ENCODE measurements at regions not wholly inside any gene's neighbourhood (a gene's known extent, or its start where the extent isn't known, plus 50 kb on each side); places are given as distances from the start of the nearest gene placed in this dataset.

DNA sequence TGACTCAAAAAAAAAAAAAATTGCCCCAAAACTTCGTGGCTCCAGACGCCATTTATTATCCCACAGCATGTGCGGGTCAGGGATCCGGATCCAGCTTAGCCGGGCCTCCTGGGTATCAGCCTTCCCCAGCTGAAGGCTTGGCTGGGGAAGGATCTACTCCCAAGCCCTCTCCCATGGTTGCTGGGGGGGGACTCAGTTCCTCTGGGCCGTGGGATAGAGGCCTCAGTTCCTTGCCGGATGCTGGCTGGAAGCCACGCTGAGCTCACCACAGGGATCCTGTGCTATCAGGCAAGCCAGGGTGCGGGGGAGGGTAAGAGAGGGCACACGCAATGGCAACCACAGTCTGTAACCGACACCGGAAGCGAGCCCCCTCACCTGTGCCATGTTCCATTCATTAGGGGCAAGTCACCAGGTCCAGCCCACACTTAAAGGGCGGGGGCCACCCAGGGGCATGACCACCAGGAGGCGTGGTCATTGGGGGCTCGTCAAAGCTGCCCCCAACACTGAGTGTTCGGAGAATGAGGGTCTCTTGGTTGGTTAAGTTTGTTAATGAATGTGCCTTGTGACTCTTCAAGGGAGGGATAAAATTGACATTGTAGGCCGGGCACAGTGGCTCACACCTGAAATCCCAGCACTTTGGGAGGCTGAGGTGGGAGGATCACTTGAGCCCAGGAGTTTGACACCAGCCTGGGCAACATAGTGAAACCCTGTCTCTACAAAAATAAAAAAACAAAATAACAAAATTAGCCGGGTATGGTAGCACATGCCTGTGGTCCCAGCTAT, 210.0 kb upstream of the GSE1 start:
- Histone ChIP-seq H3K9me3 (no peaks in the 10 kb centered on the region), H3K27ac (no peak overlapping the region), H3K36me3 (no peaks in the 10 kb centered on the region), H3K4me3 (ENCODE audit: low read depth in 1 of 2, low read length in 1 of 2) (no peak overlapping the region), H3K4me1 (ENCODE audit: control insufficient read depth in 1 of 2, insufficient read depth in 1 of 2, low read depth in 1 of 2, low read length in 1 of 2) (no peaks in the 10 kb centered on the region), H3K27me3 (no peaks in the 10 kb centered on the region)
- TF ChIP-seq, protein P1, sequence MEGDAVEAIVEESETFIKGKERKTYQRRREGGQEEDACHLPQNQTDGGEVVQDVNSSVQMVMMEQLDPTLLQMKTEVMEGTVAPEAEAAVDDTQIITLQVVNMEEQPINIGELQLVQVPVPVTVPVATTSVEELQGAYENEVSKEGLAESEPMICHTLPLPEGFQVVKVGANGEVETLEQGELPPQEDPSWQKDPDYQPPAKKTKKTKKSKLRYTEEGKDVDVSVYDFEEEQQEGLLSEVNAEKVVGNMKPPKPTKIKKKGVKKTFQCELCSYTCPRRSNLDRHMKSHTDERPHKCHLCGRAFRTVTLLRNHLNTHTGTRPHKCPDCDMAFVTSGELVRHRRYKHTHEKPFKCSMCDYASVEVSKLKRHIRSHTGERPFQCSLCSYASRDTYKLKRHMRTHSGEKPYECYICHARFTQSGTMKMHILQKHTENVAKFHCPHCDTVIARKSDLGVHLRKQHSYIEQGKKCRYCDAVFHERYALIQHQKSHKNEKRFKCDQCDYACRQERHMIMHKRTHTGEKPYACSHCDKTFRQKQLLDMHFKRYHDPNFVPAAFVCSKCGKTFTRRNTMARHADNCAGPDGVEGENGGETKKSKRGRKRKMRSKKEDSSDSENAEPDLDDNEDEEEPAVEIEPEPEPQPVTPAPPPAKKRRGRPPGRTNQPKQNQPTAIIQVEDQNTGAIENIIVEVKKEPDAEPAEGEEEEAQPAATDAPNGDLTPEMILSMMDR (IDR thresholded peaks at IDR 0.05), result no peak

DNA sequence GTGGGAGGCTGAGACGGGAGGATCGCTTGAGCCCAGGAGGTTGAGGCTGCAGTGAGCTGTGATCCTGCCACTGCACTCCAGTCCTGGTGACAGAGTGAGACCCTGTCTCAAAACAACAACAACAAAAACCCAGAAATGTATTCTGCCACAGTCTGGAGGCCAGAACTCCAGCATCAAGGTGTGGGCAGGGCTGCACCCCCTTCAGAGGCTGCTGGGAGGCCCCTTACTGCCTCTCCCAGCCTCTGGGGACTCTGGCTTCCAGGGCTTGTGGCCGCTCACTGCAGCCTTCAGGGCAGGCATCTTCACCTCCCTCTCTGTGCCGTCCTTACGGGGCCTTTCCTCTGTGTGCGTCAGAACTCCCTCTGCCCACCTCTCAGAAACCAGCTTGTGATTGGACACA, 209.4 kb upstream of the GSE1 start:
- Histone ChIP-seq H3K4me1 (ENCODE audit: control insufficient read depth in 1 of 2, insufficient read depth in 1 of 2, low read depth in 1 of 2, low read length in 1 of 2) (no peaks in the 10 kb centered on the region), H3K27ac (no peak overlapping the region), H3K27me3 (no peaks in the 10 kb centered on the region), H3K4me3 (ENCODE audit: low read depth in 1 of 2, low read length in 1 of 2) (no peak overlapping the region), H3K36me3 (no peaks in the 10 kb centered on the region), H3K9me3 (no peaks in the 10 kb centered on the region)
- TF ChIP-seq, protein P1 (IDR thresholded peaks at IDR 0.05), result no peak

DNA sequence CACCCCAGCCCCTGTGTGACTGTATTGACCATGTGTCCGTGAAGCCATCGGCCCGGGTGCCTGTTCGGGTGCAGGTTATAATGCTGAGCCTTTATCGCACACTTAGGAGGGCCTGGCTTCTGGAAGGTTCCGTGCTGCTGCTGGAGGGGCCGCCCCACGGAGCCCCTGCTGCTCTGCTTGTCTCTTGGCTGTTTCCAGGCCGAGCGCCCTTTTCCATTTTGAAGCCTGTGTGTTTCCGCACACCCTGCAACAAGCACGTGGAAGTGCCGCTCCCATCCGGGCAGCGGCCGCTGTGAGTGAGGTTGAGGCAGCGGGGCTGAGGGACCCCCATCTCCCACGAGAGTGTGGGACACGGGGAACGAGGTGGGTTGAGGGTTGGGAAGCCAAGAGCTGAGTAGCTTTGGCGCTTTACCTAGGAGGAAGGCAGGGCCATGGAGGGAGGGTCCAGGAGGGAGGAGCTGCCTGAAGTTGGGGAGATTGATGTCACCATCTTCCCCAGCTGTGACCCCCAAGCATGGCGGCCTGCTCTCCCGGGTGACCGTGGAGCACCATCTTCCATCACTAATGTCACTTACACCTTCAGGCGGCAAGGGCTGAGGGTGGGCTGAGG, 200.1 kb upstream of the GSE1 start:
- Histone ChIP-seq H3K4me3 (ENCODE audit: low read depth in 1 of 2, low read length in 1 of 2) (no peak overlapping the region), H3K4me1 (ENCODE audit: control insufficient read depth in 1 of 2, insufficient read depth in 1 of 2, low read depth in 1 of 2, low read length in 1 of 2) (peaks cover 0 to 4% of the 10 kb centered on the region in 2 experiments)
- TF ChIP-seq, protein P1 (IDR thresholded peaks at IDR 0.05), result no peak

DNA sequence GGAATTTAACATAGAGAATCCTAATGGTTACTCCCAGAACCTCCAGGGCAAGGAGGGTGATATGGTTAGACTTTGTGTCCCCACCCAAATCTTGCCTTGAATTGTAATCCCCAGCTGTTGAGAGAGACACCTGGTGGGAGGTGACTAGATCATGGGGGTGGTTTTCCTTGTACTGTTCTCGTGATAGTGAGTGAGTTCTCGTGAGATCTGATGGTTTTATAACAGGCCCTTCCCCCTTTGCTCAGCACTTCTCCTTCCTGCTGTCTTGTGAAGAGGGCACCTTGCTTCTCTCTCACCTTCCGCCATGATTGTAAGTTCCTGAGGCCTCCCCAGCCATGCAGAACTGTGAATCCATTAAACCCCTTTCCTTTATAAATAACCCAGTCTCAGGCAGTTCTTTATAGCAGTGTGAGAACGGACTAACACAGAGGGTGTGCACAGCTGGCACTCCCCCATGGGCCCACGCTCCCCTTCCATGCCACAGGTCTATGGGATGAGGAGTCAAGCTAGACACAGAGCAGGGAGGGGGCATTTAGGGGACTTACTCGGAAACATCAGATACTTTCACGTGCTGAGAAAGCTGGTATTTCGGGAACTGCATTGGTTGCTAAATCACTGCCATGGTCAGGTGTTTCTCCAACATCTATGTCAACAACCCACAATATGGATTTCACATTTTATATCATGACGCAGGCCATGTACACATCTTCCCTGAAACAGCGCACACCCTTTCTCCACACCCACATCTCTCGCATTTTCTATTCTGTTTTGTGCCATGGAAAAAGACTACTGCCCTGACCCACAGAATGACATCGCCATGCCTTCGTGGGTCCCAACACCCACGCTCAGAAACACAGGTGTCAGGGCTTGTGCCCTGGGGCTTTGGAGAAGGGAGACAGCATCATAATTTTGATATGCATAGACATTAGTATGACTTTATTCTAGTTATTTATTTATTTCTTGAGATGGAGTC, 199.1 kb upstream of the GSE1 start:
- H3K4me3 ChIP-seq (ENCODE audit: low read depth in 1 of 2, low read length in 1 of 2), result no peak overlapping the region
- TF ChIP-seq, protein P1 (IDR thresholded peaks at IDR 0.05), result no peak
- no peaks in the 10 kb centered on the region for H3K9me3 ChIP-seq
- peaks cover 0 to 4% of the 10 kb centered on the region in 2 experiments for H3K4me1 ChIP-seq (ENCODE audit: control insufficient read depth in 1 of 2, insufficient read depth in 1 of 2, low read depth in 1 of 2, low read length in 1 of 2)
- H3K27ac ChIP-seq, result no peak overlapping the region
- no peaks in the 10 kb centered on the region for H3K27me3 ChIP-seq
- no peaks in the 10 kb centered on the region for H3K36me3 ChIP-seq

More for the DNA sequence above, 200.1 kb upstream of the GSE1 start:
- no peak overlapping the region for H3K27ac ChIP-seq
- no peaks in the 10 kb centered on the region for H3K36me3 ChIP-seq
- no peaks in the 10 kb centered on the region for H3K27me3 ChIP-seq
- no peaks in the 10 kb centered on the region for H3K9me3 ChIP-seq
